Ecto neural progenitor cell (in vitro differentiated cells): ENCODE measurements at regions not wholly inside any gene's neighbourhood (a gene's known extent, or its start where the extent isn't known, plus 50 kb on each side); places are given as distances from the start of the nearest gene placed in this dataset.

Source experiments
- DNase-seq: peaks from one replicate; pipeline ENCODE4 v3.0.0-alpha.2; 2018; ENCODE audit warnings: low spot score

DNA sequence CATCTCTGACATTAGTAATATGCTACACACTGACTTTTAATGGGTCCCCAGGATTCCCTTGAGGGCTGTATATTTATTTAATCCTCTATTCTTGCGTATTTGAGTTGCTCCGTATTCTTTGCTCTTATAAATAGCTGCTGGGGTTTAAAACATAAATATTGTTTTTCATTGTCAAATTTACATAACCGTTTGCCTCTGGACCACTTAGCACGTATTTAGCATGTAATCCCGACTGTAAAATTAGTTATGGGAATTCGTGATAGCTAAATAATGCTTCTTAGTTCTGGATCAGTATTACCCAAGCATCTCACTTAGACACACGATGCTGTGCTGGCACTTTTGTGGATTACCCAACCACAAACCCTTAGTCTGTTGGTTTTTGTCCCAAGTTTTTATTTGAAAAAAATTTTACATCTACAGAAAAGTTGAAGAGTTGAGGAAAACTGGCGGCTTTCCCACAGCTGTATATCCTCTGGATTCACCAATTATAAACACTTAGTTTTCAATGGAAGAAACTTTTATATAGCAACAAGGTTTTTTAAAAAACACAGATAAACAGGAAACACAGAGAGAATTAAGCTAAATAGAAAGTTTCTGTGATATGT lies 296.8 kb upstream of the TPM1 start:
- no peak for DNase-seq

DNA sequence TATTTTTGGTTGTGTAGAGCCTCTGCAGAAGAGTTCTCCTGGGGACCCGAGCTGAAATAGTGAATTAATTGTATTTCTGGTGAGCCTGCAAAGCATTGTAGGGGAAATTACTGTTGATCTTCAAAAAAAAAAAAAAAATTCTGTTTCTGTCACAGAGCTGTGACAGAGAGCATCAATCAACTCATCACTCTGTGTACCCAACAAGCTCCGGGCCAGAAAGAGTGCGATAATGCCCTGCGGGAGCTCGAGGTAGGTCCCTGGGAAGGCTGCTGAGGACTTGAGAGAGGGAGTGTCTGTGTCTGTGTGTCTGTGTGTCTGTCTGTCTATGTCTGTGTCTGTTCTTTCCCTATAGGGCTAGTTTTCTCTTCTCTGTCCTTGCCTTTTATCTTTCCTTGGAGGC lies 294.4 kb upstream of the TPM1 start:
- no peak for DNase-seq

DNA sequence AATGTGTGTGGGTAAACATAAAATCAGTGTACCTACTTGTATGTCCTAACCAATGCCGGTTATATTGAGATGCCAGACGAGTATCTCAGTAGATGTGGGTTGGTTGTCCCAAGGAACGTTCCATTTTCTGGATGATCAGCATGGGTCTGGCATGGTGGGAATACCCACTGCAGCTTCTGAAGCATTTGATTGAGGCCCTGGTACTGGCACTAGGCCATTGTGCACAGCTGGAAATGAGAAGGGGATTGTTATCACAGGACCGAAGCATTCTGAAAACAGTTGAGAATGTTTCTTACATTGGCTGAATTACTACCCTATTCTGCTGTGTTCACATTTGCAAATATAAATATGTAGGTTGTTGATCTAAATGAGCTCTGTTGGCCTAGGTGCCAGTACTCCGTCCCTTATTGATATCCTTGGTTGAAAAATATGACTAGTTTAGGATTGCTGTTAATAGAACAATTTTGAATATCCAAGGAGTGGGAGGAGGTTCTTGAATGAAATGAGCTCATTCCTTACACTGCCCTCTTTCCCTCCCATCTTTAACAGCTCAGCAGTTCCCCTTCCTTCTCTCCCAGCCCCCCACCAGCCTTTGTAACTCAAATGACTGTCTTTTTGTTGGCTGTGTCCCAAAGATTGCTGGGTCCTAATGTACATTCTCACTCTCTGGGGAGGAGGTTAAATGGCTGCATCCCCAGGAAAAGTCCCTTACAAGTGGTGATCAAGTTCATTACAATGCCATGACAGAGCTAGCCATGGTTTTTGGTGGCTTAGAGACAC lies 293.3 kb upstream of the TPM1 start:
- no peak for DNase-seq

DNA sequence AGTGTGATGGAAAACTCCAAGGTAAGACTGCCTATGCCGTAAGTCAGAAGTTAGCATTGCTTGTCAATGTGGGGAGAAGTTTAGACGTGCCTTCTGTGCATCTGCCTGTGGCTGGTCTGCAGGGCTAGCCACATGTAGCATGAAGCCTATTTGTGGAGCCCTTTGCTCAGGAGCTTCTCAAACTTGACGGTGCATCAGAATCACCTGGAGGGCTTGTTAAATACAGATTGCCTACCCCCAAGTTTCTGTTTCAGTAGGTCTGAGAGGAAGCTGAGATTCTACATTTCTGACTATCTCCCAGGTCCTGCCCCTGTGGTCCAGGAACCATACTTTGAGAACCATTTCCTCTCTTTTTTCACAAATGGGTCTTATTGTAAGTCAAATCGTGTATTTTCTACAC lies 292.1 kb upstream of the TPM1 start:
- no peak for DNase-seq

DNA sequence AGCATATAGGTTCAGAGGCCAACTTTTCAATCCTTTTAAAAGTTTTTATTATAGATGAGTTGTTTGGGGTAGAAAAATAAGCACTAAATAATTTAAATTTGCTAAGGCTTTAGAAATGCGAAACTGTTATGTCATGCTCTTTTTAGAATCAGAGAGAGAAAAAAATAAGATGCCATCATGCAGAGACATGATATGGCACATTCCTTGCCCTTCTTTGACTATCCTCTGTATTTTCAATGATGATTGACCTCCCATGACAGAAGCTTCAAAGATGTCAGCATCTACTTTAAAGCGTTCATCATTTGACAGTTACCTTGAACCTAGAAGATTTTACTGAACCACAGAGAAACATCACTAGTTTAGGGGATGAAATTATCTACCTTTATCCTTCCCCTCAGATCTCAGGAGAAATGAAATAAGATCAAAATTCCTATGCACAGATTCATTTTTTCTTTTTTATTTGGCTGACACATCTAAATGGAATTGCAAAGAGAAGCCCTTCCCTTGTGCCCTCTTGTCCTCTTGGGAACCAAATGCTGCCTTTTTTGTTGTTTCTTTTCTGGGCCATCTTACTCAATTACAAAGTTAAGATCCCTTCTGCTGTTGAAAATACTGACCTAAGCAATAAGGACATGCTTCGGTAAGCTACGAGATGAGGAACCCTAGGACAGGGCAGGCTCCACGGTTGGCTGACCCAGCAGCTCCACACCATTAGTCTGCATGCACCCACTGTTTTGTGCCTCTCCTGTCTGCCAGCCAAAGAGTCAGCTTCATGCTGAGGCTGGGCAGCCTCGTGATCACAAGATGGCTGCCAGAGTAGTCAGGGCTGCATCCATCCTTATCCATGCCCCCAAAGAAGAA lies 289.7 kb upstream of the TPM1 start:
- DNase-seq = no peak

DNA sequence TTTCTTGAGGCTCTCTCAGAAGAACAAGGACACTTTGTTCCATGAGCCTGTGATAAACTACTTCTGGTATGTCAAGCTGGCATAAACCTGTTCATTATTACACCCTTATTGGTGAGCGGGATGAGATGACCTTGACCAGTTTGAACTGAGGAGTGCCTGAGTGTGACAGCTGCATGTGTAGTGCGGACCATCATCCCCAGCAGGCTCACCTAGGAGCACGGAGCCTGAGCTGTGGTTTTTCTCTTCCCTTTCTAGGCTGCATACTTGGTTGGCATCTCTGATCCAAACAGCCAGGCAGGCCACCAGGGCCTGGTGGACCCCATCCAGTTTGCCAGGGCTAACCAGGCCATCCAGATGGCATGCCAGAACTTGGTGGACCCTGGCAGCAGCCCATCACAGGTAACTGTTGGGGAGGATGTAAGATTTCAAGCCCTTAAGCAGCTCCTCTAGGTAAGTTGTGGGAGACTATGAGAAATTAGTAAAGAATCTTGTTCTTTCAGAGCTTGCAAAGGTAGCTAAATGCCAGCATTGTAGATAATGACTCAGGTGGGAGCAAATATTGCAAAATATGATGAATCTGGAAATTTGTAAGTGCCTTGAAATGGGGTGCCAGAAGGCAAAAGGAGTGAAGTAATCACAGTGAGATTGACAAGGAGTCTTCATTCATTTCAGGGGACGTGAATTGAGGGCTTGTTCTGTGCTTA lies 288.9 kb upstream of the TPM1 start:
- no peak for DNase-seq

DNA sequence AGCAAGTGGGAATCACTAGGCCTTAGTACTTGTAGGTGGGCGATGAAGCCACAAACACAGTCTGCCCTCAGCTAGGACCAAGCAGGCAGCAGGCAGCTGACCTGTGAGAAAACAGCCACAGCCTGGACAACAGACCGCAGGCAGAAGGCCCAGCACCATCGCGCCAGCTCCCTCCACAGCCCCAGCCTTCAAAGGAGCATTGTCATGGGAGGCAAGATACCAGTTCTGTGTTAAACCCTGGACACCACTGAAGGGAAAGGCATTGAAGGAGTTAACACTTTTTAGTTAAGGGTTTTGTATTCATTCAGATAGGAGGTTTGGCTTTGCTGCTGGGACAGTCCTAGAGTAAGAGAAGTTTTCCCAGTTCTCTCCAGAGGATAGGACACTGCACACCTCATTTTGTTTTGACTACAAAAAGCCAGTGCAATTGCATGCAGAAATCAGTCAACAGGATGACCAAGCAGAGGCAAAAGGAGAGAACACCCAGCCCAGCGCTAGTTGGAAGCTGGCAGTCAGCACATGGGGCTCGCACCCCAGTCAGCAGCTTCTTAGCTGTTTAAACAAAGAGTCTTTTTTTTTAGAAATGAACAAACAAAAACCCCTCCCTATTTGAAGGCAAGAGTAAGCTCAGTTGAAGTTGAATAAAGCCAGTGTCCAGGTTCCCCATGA lies 286.1 kb upstream of the TPM1 start:
- DNase-seq = no peak

DNA sequence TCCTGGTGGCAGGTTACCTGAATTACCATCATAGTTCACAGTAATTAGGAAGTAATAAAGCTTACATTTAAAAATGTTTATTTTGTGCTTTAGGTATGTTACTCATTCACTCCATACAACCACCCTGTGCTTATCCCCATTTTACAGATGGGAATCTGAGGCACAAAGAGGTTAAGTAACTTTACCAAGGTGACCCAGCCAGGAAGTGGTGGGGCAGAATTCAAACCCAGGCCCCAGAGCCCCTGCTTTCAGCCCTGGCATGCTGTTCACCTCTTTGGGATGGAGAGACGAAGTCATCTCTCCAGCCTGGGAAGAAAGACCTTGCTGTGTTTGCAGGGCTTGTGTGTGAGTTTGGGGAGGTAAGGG lies 285.6 kb upstream of the TPM1 start:
- DNase-seq = no peak

DNA sequence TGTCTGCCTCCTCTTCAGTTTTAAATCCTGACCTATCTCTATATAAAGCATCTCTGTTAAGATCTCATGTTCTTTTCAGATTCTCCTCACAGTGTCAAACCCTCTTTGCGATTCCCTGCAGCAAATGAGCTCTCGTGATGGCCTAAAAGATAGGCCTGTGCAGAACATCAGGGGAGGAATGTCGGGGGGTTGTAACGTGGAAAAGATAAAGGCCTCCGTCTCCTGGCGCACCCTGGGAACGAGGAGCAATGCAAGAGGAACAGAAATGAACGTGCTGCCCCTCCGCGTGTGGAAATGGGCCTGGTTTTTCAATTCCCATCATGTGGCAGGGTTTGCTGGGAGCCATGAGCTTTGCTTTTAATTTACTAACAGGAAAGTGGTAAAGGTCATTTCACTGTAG lies 285.0 kb upstream of the TPM1 start:
- DNase-seq = no peak

DNA sequence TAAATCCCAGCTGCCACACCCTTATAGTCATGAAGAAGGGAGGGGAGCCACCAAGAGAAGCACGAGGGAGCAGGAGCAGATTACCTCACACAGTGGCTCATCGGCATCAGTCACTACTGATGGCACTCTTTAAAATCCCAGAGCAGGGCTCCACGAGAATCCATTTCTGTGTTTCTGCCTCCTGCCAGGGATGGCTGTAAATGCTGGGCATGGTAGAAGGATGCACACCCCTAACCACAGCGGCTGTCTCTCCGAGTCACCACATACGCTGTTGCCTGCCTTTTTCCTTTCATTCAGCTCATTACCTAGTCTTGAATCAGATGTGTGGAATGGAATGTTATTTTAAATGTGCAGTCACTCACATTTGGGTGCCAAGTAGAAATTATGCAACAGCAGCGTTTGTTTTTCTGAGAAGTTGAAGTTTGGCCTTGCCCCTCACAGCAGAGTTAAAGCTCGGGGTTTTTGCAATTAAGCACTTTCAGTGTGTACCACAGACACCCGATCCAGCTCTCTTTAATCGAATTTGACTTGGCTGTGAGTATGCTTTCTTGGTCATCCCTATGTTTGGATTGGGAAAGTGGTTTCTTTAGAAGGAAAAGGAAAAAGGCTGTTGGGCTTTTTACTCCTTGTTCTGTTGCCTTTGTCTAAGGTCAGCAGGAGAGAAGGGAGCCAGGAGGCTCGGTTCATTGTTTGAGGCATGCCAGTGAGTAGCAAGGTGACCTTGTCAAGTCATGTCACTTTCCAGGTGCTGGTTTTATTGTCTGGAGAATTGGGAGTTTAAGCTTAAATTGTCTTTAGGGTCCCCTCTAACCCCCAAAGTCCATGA lies 284.2 kb upstream of the TPM1 start:
- DNase-seq = no peak

DNA sequence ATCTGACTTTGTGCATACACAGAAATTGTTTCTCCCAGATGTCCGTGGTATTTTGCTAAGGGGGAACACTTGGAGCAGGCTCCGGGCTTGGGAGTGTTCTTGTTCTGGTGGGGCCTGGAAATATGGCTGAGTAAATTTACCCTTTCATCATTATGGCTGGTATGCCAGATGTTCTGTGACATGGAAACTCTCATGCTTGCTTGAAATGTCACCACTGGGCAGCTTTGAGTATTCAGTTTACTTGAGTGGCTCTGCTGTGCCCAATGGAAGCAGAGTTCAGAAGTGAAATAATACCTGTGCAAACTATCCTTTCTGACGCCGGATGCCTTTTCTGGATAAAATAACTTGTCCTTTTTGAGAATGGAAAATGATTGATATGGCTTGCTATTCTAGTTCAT lies 283.6 kb upstream of the TPM1 start:
- DNase-seq = no peak

DNA sequence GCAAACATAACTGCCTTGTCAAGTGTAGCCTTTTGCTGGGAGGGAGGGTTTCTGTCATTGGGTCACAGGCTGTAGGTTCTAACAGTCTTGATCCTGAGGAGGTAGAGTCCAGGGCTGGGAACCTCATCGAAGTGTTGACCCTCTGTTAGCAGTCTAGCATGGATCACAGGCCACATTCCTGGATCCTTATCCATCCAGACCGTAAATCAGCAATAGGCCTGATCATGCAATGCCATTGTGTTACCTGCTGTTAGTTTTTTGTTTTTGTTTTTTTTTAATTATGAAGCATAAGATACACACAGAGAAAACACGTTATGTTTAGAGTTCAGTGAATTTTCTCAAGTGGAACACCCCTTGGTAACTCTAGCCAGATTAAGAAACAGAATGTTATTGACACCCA lies 282.0 kb upstream of the TPM1 start:
- no peak for DNase-seq

DNA sequence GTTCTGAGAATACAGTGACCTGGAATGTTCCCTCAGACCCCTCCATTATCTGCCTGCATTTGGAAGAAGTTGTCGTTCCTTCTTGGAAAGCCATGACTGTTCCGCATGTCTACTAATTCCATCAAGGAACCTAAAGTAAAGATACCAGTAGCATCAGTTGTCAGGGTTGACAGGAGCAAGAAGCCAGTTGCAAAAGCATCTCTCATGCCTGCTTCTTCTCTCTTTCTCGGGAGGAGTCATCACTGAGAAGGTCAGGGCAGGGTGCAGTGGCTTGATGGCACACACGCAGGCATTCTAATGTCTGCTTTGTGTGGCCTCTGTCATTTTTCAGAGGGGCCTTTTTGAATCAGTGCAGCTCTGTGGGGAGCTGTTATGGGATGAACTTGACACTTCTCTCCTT lies 276.6 kb upstream of the TPM1 start:
- no peak for DNase-seq

DNA sequence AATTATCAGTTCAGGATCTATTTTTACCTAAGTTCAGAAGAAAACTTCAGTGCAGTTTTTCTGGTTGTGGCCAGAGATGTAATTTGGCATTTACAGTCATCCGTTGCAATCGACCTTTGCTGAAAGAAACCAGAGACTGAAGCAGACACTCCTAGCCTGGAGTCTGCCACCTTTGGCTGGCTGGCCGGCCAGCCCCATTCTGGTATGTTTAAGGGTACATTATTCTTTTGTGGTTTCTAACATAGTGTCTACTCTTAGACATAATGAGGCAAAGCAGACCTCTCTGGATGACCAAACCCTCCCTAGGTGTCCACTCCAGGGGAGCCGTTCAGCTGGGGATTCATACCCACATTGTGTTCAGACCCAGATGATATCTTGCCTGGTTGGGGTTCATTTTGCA lies 275.9 kb upstream of the TPM1 start:
- no peak for DNase-seq

DNA sequence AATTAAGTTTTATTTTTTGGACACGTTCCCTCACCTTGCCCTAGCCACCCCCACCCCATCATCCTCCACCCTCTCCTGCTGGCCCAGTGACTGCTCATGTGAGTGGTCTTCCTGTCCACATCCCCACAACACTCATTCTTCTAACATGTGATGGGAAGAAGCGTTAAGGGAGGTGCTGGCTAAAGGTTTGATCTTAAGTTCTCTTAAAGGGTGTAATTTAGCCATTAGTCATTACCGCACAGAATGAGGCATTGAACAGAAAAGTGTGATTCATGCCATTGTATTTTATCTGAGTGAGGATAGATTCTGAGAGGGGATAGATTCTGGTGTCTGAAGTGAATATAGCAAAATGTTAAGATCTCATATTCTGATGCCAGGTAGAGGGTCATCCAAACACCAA lies 272.9 kb upstream of the TPM1 start:
- no peak for DNase-seq

DNA sequence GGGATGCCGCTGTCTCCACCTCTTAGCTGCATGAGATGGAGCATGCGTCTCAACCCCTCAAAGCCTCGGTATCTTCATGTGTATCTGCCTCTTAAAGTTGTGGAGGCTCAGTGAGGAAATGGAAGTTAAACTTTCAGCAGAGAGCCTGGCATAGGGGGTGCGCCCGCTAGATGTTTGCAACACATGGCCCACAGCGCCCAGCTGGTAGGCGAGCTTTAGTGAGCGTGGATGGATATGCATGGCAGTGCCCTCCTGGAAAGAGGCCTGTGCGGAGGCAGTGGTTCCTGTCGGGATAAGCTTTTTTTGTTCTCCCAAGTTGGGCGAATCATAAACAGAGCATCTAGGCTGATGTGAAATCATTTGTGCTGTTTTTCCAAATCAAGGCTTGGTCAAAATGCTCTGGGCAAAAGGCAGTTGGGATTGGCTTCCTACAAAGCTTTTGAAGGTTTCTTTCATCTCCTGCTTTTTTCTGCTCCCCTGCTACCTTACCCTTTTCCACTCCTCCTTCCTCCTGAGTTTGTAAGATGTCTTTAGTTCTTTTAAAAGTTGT lies 272.4 kb upstream of the TPM1 start:
- no peak for DNase-seq

DNA sequence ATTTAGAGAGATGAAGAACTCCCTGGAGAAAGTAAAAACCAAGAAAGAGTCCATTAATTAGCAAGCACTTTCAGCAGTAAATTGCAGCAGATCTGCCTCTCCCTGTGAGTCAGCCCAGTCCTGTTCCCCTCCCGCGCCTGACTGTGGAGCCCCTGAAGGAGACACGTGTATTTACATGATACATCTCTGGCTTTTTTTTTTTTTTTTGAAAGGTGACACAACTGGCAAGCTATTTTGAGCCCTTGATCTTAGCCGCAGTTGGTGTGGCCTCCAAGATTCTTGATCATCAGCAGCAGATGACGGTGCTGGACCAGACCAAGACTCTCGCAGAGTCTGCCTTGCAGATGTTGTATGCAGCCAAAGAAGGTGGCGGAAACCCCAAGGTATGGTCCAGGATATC lies 271.8 kb upstream of the TPM1 start:
- no peak for DNase-seq

DNA sequence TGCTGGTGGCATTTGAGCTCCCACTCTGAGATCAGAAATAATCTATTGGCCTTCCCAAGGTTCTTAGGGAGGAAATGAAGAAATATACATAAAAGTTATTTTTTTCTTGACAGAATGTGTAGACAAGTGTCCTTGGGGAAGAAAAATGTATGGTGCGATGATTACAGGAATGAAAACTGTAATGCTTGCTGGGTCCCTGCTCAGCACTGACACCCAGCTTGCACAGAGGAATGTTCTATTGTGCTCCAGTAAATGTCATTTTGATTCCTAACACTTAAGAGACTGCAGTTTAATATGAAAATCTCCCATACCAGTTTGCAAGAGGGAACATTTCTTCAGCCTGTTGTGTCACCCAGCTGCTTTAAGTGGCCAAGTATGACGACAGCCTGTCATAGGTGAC lies 271.3 kb upstream of the TPM1 start:
- DNase-seq = no peak

DNA sequence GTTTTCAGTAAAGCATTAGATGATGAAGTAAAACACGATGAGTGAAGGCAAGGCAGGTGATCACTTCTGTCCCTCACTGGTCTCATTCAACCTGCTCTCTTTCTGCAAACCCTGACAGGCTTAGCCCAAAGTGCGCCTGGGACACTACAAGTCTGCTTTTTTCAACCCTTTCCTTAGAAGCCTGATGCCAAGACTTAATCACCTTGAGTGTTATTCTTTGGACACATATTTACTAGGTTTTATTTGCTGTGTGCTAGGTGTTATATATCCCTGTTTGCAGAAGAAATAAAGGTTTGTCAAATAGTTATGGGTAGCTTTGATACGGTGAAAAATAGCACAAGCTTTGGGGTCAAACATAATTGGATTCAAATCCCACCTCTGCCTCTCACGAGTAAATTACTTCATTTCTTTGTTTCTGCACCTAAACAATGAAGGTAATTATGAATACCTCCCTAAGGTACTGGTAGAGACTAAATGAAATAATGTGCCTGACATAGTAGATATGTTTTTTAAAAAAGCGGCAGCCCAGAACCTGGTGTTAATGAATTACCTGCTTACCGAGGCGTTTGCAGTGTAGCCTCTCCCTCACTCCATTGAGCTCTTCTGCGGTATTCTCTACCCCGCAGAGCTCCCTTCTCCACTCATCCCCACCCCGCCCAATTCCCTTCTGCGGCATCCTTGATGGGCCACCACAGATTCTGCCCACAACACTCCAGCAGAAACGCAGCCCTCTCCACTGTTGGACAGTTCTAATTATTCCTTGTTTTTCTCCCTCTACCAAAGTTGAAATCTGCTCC lies 269.0 kb upstream of the TPM1 start:
- DNase-seq = no peak

DNA sequence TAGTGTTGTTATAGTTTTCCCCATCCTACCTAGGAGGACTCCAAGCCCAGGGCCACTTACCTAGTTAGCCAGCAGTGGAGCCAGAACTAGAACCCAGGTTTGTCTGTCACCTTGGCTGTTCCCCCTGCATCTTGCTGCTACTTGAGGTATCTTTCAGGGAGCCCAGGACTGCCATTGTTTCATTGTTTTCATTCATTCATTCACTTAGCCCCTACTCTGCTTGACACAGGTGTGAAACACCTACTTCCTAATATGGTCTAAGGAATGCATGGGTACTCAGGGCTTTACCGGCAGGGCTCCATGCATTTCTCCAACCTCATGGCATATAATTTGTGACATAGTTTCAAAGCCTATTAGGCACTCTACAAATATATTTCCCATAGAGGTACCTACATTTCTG lies 266.6 kb upstream of the TPM1 start:
- DNase-seq = no peak
